ENCODE measurements at regions not wholly inside any gene's neighbourhood (a gene's known extent, or its start where the extent isn't known, plus 50 kb on each side); places are given as distances from the start of the nearest gene placed in this dataset.

GRCh38 chr1:195828325-195828724, 779.9 kb downstream of the KCNT2 start:
- no peak for DNase-seq (ENCODE audit: low read depth in 2 of 2)

GRCh38 chr1:195820925-195821324, 787.3 kb downstream of the KCNT2 start:
- DNase-seq (ENCODE audit: low read depth in 2 of 2) = no peak

GRCh38 chr1:195806060-195806459, 802.2 kb downstream of the KCNT2 start:
- no peak for DNase-seq (ENCODE audit: low read depth in 2 of 2)

GRCh38 chr1:195804547-195804946, 803.7 kb downstream of the KCNT2 start:
- no peak for DNase-seq (ENCODE audit: low read depth in 2 of 2)

GRCh38 chr1:195799016-195799415, 809.2 kb downstream of the KCNT2 start:
- DNase-seq (ENCODE audit: low read depth in 2 of 2) = no peak

GRCh38 chr1:195794225-195794624, 814.0 kb downstream of the KCNT2 start:
- no peak for DNase-seq (ENCODE audit: low read depth in 2 of 2)

GRCh38 chr1:195791796-195792195, 816.4 kb downstream of the KCNT2 start:
- DNase-seq (ENCODE audit: low read depth in 2 of 2) = no peak

- no peak for DNase-seq (ENCODE audit: low read depth in 2 of 2)
Observed at GRCh38 chr1:195790514-195791168, 817.6 kb downstream of the KCNT2 start.

GRCh38 chr1:195789321-195789720, 818.9 kb downstream of the KCNT2 start:
- DNase-seq (ENCODE audit: low read depth in 2 of 2) = no peak

GRCh38 chr1:195788721-195789120, 819.5 kb downstream of the KCNT2 start:
- no peak for DNase-seq (ENCODE audit: low read depth in 2 of 2)

GRCh38 chr1:195785830-195786229, 822.4 kb downstream of the KCNT2 start:
- no peak for DNase-seq (ENCODE audit: low read depth in 2 of 2)

GRCh38 chr1:195773931-195774330, 834.3 kb downstream of the KCNT2 start:
- DNase-seq (ENCODE audit: low read depth in 2 of 2) = no peak

- no peak for DNase-seq (ENCODE audit: low read depth in 2 of 2)
Observed at GRCh38 chr1:195769461-195769860, 838.8 kb downstream of the KCNT2 start.

GRCh38 chr1:195768936-195769335, 839.3 kb downstream of the KCNT2 start:
- DNase-seq (ENCODE audit: low read depth in 2 of 2) = no peak

GRCh38 chr1:195768377-195768776, 839.9 kb downstream of the KCNT2 start:
- DNase-seq (ENCODE audit: low read depth in 2 of 2) = no peak

- DNase-seq (ENCODE audit: low read depth in 2 of 2) = no peak
Observed at GRCh38 chr1:195766709-195767108, 841.5 kb downstream of the KCNT2 start.

GRCh38 chr1:195765099-195765498, 843.1 kb downstream of the KCNT2 start:
- no peak for DNase-seq (ENCODE audit: low read depth in 2 of 2)

- DNase-seq (ENCODE audit: low read depth in 2 of 2) = no peak
Observed at GRCh38 chr1:195763907-195764374, 844.3 kb downstream of the KCNT2 start.

- no peak for DNase-seq (ENCODE audit: low read depth in 2 of 2)
Observed at GRCh38 chr1:195763146-195763906, 844.9 kb downstream of the KCNT2 start.

- DNase-seq (ENCODE audit: low read depth in 2 of 2) = no peak
Observed at GRCh38 chr1:195761104-195761503, 847.1 kb downstream of the KCNT2 start.

GRCh38 chr1:195756109-195756508, 852.1 kb downstream of the KCNT2 start:
- no peak for DNase-seq (ENCODE audit: low read depth in 2 of 2)

GRCh38 chr1:195754874-195755273, 853.4 kb downstream of the KCNT2 start:
- no peak for DNase-seq (ENCODE audit: low read depth in 2 of 2)

- DNase-seq (ENCODE audit: low read depth in 2 of 2) = no peak
Observed at GRCh38 chr1:195754303-195754702, 853.9 kb downstream of the KCNT2 start.
